T-helper 9 cell (primary cell): ENCODE measurements at regions not wholly inside any gene's neighbourhood (a gene's known extent, or its start where the extent isn't known, plus 50 kb on each side); places are given as distances from the start of the nearest gene placed in this dataset.
"Not testable (repeated sequence)": the region's sequence is repeated elsewhere in the genome, so short reads cannot be mapped to it uniquely, and the experiment has no call there.

ENCODE experiments used
- DNase-seq: peaks from one replicate; pipeline ENCODE4 v3.0.0-alpha.2; 2020

DNA sequence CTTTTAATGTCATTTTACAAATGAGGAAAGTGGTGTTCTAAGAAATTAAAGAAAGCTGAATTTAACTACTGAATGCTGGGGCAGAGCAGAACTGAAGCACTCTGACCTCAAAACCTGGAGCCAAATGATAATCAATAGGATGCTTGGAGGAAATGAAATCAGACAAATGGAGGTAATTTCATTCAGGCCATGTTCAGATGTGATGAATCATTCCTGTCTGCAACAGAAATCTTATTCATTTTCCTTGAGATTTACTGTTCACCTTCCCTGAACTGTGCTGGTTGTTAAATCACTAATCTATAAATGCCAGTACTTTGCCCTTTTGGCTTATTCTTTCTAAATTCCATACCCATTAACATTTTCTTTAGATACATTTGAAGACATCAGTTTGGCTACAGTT is 85.6 kb upstream of the SNX7 start:
- DNase-seq, result no peak

DNA sequence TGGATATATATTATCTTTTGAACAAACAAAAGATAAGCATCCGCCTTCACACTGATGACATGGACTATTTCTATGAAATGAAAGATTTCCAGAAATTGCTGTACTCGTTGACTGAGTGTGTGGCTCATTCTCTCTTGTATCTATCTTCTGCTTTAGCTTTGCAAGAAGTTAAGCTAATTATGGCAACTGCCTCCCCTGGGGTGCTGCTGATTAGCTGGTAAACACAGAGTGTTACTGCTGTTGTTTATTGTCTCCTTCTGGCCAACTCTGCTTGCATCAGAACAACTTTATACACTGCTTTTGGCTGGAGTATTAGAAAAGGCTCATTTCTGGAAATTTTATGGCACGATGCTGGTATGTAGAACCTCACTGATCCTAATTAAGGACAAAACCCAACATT is 95.6 kb upstream of the SNX7 start:
- no peak for DNase-seq

DNA sequence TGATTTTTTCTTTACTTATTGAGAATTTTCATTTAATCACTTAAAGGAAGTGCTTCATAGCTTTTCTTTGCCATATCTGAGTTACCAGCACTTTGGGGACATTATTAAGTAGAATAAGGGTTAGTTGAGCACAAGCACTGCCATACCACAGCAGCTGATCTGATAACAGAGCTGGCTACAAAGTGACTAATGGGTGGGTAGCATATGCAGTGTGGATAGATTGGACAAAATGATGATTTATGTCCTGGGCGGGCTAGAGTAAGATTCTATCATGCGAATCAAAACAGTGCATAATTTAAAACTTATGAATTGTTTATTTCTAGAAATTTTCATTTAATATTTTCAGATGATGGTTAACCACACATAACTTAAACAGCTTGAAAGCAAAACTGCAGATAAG is 102.2 kb upstream of the SNX7 start:
- DNase-seq, result no peak

DNA sequence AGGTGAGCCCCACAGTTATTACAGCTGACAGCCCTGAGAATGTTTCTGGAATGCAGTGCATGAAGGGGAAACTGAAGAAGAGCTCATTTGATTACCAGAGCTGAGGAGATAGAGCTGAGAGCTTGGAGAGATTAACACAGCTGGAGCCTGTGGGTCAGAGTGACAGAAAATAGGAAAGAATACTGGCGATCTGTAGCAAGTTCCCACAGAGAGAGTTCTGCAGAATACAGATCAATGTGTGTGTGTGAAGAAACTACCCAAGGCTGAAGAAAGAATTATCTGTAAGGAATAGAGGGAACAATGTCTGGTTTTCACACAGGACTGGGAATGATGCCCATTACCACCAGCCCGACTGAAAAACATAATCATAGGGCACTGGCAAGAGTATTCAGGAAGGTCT is 103.6 kb upstream of the SNX7 start:
- no peak for DNase-seq

DNA sequence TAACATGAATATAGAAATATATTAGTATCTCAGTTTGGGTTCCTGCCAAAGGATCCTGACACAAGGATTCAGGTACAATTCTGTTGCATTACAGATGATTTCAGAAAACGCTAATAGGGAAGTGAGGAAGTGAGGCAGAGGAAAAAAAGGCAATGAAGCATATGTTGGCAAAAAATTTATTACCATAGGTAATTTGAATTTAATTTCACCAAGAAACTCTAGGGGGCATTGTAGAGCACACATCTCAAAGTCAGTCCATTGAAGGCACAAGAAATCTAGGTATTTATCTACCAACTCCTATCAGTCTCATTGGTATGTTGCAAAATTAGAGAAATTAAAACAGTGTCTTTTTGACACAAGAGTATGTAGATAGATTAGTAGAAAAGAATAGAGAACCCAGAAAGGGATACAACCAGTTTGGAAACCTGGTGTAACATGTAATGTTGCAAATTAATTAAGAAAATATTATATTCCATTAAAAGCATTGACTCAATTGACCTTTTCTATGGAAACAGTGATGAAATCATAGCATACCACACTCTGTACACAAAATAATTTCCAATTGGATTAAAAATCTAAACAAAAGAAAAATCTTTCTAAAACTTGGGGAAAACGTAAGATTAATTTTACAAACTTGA is 104.9 kb upstream of the SNX7 start:
- DNase-seq, result no peak

DNA sequence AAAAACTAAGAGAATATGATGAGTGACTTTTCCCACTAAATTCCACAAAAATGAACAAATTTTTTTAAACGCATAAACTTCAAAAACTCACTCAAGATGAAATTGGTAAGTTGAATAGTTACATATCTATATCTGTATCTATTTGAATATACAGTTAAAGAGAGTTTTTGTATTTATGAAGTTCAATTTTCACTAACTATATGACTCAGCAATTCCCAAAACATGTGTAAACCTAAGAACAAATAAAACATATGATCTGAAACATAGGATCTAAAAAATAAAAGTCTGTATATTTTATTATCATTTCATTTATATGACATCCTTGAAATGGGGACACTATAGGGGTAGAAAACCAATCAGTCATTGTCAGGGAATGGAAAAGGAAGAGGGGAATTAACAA is 105.7 kb upstream of the SNX7 start:
- DNase-seq, result no peak

DNA sequence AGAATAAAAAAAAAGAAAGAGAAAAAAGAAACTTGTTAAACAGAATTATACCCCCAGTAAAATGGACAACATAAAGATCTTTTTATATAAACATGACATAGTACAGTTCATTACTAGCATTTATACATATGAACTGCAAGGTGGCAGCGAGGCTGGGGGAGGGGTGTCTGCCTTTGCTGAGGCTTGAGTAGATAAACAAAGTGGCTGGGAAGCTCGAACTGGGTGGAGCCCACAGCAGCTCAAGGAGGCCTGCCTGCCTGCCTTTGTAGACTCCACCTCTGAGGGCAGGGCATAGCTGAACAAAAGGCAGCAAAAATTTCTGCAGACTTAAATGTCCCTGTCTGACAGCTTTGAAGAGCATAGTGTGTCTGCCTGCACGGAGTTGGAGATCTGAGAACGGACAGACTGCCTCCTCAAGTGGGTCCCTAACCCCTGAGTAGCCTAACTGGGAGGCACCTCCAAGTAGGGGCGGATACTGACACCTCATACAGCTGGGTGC is 108.9 kb upstream of the SNX7 start:
- not testable (repeated sequence) for DNase-seq

DNA sequence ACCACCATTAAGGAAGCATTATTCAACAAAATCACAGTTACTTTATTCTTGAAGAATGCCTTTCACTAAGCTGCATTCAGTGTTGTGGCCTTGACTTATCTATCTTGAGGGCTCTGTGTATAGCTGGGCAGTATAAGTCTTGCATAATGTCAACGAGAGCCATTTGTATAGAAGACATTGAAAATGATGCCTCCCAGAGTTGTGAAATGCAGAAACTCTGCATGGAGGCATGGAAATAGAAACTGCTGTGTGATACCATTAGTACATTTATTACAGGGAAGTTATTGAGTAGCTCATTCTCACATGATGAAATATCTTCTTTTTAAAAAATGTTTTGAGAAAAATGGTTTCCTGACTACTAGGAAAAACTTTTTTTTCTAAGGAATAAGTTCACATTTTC is 111.4 kb upstream of the SNX7 start:
- DNase-seq, result no peak

DNA sequence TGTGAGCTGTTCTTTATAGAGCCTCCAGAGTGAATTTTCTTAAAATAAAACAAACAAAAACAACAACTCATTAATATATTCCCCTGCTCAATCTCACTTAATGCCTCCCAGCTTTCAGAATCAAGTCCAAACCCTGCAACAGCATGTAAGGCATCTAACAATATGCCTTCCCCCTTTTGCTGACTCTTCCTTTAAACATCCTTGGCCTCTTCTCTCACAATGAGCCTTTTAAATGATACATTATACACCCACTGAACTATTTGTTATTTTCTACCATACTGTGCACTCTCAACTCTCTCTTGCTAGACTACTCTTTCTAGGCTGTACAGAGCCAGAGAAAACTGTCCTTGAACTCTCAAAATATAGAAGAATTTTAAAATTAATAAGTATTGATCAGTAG is 115.2 kb upstream of the SNX7 start:
- no peak for DNase-seq

DNA sequence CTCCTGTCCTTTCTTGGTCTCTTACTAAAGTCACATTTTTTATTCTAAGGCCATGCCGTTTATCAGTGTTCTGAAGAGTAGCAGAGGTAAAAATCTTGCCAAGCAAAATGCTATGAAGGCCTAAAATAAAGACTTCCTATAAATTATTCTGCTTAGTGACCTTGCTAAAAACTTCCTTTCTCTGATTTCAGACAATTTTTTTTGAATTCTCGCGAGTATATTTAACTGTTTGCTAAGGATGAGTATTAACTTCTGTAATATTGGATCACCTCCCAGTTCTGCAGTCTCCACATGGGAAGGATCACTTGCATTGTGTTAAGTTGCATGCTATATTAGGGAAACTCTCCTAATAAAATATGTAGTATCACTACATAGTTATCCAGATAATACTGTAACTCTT is 123.4 kb upstream of the SNX7 start:
- no peak for DNase-seq

DNA sequence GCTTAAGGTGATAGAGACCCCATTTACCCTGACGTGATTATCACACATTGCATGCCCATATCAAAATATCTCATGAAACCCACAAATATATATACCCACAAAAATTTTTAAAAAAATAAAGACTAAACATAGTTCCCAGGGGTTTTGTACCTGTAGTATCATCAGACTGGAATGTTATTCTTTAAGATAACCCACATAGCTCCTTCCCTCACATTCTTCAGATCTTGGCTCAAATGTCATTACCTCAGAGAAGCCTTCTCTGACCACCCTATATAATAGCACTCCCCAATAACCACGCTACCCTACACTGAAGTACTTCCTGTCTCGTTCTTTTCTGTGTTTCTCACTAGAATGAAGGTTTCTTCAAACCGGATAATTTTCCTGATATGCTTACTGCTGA is 138.3 kb upstream of the SNX7 start:
- DNase-seq, result no peak

DNA sequence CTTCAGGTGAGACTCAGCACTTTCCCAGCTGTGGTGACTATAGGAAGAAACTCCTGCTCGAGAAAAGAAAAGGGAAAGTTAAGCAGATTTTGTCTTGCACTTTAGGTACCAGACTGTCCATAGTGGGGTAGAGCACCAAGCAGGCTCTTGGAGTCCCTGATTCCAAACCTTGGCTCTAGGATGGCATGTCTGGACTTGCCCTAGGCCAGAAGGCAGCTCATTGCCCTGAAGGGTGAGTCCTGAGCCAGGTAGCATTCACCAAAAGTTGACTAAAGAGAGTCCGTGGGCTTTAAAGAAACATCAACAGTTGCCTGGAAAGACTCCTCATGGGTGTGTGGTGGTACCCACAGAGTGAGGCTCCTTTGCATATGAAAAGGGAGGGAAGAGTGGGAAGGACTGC is 145.2 kb upstream of the SNX7 start:
- no peak for DNase-seq

DNA sequence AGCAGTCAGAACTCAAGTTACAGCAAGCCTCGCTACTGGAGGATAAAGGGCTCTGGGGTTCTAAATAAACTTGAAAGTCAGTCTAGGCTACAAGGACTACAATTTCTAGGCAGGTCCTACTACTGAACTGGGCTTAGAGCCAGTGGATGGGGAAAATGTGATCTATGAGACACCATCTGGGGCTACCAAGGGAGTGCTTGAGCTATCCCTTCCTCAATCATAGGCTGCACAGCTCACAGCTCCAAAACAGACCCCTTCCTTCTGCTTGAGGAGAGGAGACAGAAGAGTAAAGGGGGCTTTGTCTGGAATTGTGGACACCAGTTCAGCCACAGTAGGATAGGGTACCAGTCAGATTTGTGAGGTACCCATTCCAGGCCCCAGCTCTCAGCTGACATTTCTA is 145.8 kb upstream of the SNX7 start:
- no peak for DNase-seq

DNA sequence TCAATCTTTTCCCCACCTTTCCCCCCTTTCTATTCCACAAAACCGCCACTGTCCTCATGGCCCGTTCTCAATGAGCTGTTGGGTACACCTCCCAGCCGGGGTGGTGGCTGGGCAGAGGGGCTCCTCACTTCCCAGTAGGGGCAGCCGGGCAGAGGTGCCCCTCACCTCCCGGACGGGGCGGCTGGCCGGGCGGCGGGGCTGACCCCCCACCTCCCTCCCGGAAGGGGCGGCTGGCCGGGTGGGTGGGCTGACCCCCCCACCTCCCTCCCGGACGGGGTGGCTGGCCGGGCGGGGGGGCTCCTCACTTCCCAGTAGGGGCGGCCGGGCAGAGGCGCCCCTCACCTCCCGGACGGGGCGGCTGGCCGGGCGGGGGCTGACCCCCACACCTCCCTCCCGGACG is 149.3 kb upstream of the SNX7 start:
- not testable (repeated sequence) for DNase-seq

DNA sequence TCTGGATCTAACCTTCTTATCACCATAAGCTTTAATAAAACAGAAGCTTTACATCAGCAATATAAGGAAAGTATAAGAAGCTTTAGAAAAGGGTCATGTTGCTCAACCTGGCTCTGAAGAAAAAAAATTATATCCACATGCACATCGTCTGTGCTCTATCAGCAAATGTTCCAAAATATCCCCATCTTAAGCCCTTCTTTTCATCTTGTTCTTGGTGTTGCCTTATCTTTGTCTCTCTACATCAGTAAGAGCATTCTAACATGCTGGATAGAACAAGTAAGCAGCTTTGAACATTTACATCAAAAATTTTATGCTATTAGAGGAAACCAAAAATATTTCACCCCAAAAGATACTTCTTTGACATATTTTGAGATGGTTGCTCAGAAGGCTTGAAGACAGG is 157.8 kb upstream of the SNX7 start:
- DNase-seq, result no peak

DNA sequence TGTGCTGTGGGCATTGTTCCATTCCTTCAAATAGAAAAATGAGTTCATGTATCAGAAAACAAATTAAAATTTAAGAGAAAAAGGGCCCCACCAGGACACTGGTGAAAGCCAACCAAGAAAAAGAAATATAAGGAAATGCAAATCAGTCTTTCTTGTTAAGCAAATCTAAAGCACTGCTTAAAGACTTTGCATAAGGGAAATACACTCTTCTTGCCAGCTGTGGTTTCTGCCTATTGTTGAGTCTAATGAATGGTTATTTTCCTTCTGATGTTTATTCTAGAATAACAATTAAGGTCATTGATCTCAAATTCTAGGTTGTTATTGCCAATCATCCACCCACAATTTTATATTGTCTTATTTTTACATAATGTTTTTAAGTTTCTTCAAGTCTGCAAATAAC is 158.6 kb upstream of the SNX7 start:
- no peak for DNase-seq

DNA sequence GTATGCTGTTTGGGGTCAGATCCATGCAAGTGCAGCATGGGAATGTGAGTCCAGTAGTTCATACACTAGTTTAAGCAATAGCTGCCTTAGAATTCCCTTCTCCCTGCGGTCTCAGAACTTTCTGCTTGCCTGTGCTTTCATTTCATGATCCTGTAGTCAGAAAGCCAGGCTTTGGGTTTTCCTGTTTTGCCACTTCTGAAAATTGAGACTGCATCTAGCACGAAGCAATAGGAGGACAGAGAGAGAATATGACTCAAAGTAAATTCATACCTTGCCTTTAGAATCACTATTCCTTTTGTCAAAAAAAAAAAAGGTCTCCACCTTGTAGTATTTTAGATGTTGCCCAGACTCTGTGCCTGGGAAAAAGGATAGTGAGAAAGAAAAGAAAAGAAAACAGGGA is 161.2 kb upstream of the SNX7 start:
- no peak for DNase-seq

DNA sequence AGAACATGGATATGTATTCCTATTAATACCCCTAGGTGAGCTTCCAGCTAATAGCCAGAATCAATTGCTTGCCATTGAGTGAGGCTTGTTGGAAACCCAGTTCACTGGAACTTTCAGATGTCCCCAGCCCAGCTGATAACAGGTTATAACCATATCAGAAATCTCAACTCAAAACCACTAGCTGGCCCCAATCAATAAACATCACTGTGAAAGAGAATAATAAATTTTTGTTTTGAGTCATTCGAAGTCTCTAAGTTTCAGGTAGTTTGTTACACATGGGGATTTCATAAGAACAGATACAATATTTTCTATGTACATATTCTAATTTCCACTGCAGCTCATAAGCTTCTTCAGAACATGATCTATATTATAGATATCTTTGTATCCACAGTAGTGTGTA is 162.9 kb upstream of the SNX7 start:
- DNase-seq, result no peak

DNA sequence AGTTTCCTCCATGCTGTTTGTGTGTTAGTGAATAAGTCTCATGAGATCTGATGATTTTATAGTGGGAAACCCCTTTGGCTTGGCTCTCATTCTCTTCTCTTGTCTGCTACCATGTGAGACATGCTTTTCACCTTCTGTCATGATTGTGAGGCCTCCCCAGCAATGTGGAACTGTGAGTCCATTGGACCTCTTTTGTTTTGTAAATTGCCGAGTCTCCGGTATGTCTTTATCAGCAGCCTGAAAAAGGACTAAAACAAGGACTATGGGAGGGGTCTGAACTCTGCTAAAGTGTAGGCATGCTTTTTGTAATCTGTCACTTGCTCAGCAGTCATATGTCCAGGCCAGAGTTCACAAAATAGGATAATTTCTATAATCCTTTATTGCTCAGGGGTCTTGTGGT is 164.0 kb upstream of the SNX7 start:
- DNase-seq, result no peak

DNA sequence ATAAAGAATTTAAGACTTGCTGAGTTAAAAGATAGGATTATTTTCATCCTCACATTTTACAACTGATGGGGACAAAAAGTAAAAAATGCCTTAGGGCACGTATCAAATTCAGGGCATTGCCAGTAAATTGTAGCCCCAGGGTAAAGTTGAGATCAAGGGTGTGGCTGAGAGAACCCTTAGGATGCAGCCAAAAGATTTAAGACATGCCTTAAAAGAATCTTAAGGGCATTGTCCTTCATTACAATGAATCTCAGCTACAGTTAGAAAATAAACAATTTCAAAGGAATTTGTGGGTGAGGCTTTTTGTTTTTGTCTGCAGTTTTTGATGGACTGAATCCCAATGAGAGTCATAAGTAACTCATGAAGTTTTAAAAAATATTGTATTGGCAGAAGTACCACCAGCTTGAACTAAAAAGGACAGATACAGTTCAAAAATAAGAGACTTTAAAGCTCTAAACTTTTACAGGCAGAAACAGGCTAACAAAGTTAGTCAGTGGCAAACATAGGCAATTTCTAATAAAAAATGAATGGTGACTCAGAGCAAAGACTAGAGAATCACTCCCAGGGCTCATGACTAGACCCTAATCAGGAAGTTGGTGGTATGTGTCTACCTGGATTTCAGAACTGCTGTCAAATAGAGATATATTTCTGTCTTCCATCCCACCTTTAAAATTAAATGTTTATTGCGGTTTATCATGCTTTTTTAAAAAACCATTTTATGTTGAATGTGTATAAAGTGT is 165.1 kb upstream of the SNX7 start:
- no peak for DNase-seq

DNA sequence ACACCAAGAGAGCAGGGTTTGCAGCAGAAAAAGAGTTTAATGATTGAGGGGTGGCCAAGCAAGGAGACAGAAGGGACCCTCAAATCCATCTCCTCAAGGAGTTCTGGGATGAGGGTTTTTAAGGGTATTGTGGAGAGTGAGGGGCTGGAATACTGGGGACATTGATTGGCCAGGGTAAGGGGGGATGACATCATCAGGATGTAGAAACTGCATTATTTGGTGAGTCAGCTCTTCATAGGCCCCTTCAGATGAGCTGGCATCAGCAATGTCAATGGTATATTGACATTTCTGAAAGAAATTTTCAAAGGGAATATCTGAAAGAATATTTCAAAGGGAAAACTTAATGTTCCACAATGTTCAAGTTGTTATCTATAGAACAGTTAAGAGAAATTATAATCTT is 168.1 kb upstream of the SNX7 start:
- DNase-seq, result no peak

DNA sequence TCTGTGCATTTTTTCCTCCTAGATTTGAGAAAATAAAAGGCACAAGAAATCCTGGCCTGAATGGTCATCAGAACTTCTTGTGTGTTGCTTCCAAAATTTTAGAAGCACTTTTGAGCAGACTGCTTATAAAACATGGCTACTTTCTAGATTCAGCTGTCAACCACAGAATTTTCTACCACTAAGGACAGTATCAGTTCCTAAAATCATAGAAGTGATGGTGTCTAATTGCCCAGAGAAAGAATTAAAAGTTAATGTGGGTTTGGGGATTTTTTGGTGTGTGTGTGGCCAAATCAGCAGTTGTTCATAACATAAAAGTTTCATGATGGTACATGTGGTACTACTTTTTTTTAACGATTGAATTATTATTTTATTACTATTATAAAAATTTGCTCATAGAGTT is 171.4 kb upstream of the SNX7 start:
- DNase-seq, result no peak

DNA sequence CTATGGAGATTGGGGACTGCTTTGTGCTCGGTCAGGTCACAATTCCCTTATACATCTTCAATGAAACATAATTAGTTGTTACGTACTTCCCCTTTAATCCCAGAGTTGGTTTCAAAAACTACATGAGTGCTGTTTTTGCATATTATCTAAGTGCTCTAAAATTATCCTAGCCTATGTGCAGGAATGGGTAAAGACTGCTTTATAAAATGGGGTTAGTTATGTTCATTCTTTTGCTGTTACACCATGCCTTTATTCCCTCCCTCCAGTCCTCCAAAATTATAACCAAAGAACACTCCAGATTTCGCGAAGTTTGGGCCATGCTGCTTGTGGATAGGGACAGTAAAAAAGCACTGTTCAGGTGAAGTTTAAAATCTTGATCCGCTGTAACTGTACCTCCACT is 173.9 kb upstream of the SNX7 start:
- DNase-seq, result no peak

DNA sequence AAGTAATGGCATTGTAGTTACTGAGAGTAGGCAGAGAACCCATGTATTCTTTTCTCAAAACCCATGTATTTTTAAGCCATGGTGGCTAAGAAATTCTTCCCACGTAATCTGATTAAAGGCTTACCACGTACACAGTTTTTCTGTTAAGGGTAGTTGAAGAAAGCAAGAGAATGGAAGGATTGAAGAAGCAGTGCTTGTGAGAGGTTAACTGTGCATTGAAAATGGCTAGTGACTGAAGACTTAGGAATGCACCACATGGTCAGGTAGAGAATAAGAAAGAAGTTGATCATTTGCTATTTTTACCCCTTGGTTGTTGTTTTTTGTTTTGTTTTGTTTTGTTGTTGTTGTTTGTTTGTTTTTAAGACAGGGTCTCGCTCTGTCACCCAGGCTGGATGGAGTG is 178.9 kb upstream of the SNX7 start:
- DNase-seq, result no peak

DNA sequence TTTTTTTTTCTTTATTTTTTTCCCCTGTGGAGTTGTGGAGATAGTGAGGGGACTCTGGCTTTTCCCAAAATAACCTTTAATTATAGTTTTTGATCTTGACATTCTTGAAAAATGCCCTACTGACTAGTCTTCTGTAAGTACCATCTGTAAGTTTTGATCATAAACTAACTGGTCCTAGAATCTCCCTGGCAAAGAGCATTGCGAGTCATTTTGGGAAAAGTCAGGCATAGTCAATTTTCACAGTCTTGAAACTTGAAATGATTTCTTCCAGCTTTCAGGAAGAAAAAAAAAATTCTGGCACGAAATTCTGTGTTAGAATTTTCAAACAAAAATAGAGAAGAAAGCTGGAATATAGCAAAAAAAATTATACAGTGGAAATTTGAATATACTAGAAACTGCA is 181.2 kb upstream of the SNX7 start:
- DNase-seq, result no peak
